Endothelial cell of umbilical vein (primary cell): ENCODE measurements at regions not wholly inside any gene's neighbourhood (a gene's known extent, or its start where the extent isn't known, plus 50 kb on each side); places are given as distances from the start of the nearest gene placed in this dataset.

ENCODE experiments used
- BruUV-seq: library from RNA; stranded (reverse); fragments of 400-500 nt; replicated peaks from 2 replicates; lab custom pipeline; 2021; lab: Mats Ljungman, UMichigan
- CTCF ChIA-PET: fragments of 300-600, 350-600 bp; sonication (Branson Sonifier 250); formaldehyde crosslinking; loops from one replicate; lab custom pipeline; 2021; ENCODE audit warnings: antibody characterized with exemption, inconsistent platforms; lab: Charles Lee
- POLR2A ChIA-PET: fragments of 300-600, 350-600 bp; sonication (Branson Sonifier 250); formaldehyde crosslinking; loops from one replicate; lab custom pipeline; 2021; ENCODE audit warnings: antibody characterized with exemption, inconsistent platforms; lab: Charles Lee
- DNase-seq: peaks from one replicate; pipeline ENCODE4 v3.0.0-alpha.2; 2011; ENCODE audit warnings: low read depth, low spot score
- FAIRE-seq: peaks from 2 replicates; lab custom pipeline; 2011; peaks lifted over from hg19 to GRCh38; lab: Jason Lieb, UNC
- H2AFZ ChIP-seq: 2 replicates; pipeline ENCODE4 v1.6.0; 2012; ENCODE audit warnings: low read depth, low read length, control low read depth, inconsistent platforms
- H3K27ac ChIP-seq: 2 replicates; pipeline ENCODE4 v1.5.1; 2011; ENCODE audit warnings: low read depth, mild to moderate bottlenecking, control low read depth, low read length, moderate library complexity; ENCODE audit not compliant: insufficient read depth
- H3K27me3 ChIP-seq, 2 experiments: 2 replicates each; pipeline versions ENCODE4 v1.6.0 to v1.6.1; 2011; ENCODE audit warnings: low read length in 2 of 2, mixed read lengths in 1 of 2; ENCODE audit not compliant: control insufficient read depth in 2 of 2, insufficient read depth in 2 of 2
- H3K36me3 ChIP-seq, 2 experiments: 2 replicates in 1 of 2; 3 replicates in 1 of 2; pipeline ENCODE4 v1.5.1; 2011; ENCODE audit warnings: low read length in 2 of 2, mild to moderate bottlenecking in 1 of 2, moderate library complexity in 1 of 2; ENCODE audit not compliant: control insufficient read depth in 2 of 2, insufficient read depth in 2 of 2; ENCODE audit errors: extremely low read depth in 1 of 2
- H3K4me1 ChIP-seq: 3 replicates; pipeline ENCODE4 v1.5.1; 2011; ENCODE audit warnings: mild to moderate bottlenecking, low read length; ENCODE audit not compliant: control insufficient read depth, insufficient read depth; ENCODE audit errors: extremely low read depth
- H3K4me2 ChIP-seq: 2 replicates; pipeline ENCODE4 v1.6.1; 2011; ENCODE audit warnings: low read length, control low read depth, mixed read lengths; ENCODE audit not compliant: insufficient read depth
- H3K4me3 ChIP-seq, 3 experiments: fragments of 200-600 bp in 1 of 3; sonication (generic), shearing (Covaris generic) in 1 of 3; replicated peaks in 1 of 3; 2 replicates each; pipeline ENCODE4 v1.5.1; 2011 to 2016; ENCODE audit warnings: control low read depth in 3 of 3, low read length in 3 of 3, mild to moderate bottlenecking in 2 of 3, inconsistent platforms in 1 of 3, low read depth in 1 of 3, moderate library complexity in 1 of 3; ENCODE audit not compliant: insufficient read depth in 1 of 3
- H3K79me2 ChIP-seq: 2 replicates; pipeline ENCODE4 v1.6.0; 2012; ENCODE audit warnings: low read length, inconsistent platforms; ENCODE audit not compliant: control insufficient read depth, insufficient read depth
- H3K9ac ChIP-seq: replicated peaks from 2 replicates; pipeline ENCODE3; 2011; ENCODE audit warnings: low read length, control low read depth; ENCODE audit not compliant: insufficient read depth; ENCODE audit errors: extremely low read depth
- H3K9me1 ChIP-seq: replicated peaks from 3 replicates; pipeline ENCODE4 v1.6.0; 2011; ENCODE audit warnings: mild to moderate bottlenecking, low read length; ENCODE audit not compliant: control insufficient read depth, insufficient read depth; ENCODE audit errors: extremely low read depth
- H3K9me3 ChIP-seq: replicated peaks from 2 replicates; pipeline ENCODE4 v1.5.1; 2012; ENCODE audit warnings: low read length, inconsistent platforms; ENCODE audit not compliant: control insufficient read depth, insufficient read depth
- H4K20me1 ChIP-seq: replicated peaks from 2 replicates; pipeline ENCODE3; 2011; ENCODE audit warnings: mild to moderate bottlenecking, low read length; ENCODE audit not compliant: control insufficient read depth, insufficient read depth; ENCODE audit errors: extremely low read depth
- EZH2 ChIP-seq: IDR thresholded peaks from 2 replicates; pipeline ENCODE4 v1.6.1; 2012; ENCODE audit warnings: borderline replicate concordance, low read depth, mild to moderate bottlenecking, moderate library complexity, low read length, inconsistent platforms; ENCODE audit not compliant: severe bottlenecking
- FOS ChIP-seq: IDR thresholded peaks from 2 replicates; pipeline ENCODE4 v1.6.1; 2011; ENCODE audit warnings: mild to moderate bottlenecking, low read length, moderate library complexity, borderline replicate concordance; ENCODE audit not compliant: insufficient read depth
- GATA2 ChIP-seq: IDR thresholded peaks from 2 replicates; pipeline ENCODE4 v1.7.0; 2011; ENCODE audit warnings: low read depth, mild to moderate bottlenecking, moderate library complexity, mixed read lengths, low read length; ENCODE audit not compliant: insufficient read length, insufficient read depth
- JUN ChIP-seq: IDR thresholded peaks from 2 replicates; pipeline ENCODE4 v1.6.1; 2011; ENCODE audit warnings: borderline replicate concordance, low read depth; ENCODE audit not compliant: insufficient read length, insufficient read depth
- MYC ChIP-seq: IDR thresholded peaks from one replicate; pipeline ENCODE4 v1.6.1; 2011; ENCODE audit warnings: mild to moderate bottlenecking, low read depth, low read length
- POLR2A ChIP-seq: IDR thresholded peaks from 2 replicates; pipeline ENCODE4 v1.6.1; 2012; ENCODE audit warnings: low read depth, mild to moderate bottlenecking, control low read depth, low read length
- POLR2AphosphoS5 ChIP-seq: IDR thresholded peaks from 2 replicates; pipeline ENCODE4 v1.6.1; 2012; ENCODE audit warnings: low read depth, mild to moderate bottlenecking, control low read depth, low read length, moderate library complexity; ENCODE audit not compliant: insufficient read depth
- dilution Hi-C: fragments of 300-500 bp; cut with MboI; formaldehyde crosslinking; loops from one replicate; pipeline ENCODE4 v1.15.0; 2019; ENCODE audit warnings: low sequenced_read_pairs; ENCODE audit not compliant: extremely low pct_ligation_motif_present
- intact Hi-C: fragments of 100-400 bp; cut with micrococcal nuclease; formaldehyde crosslinking; loops from one replicate; pipeline ENCODE4 v1.10.0; 2022
- TF ChIP-seq, protein P1 (sequence below): IDR thresholded peaks from 2 replicates; pipeline ENCODE4 v1.6.1; 2011; ENCODE audit not compliant: insufficient read depth, insufficient read length
- TF ChIP-seq, protein P2 (sequence below), 2 donors: IDR thresholded peaks; 1 replicate in 1 of 2; 2 replicates in 1 of 2; pipeline ENCODE4 v1.5.1; 2011; ENCODE audit warnings: low read length in 2 of 2, mild to moderate bottlenecking in 2 of 2, moderate library complexity in 2 of 2, control low read depth in 1 of 2, inconsistent platforms in 1 of 2, low read depth in 1 of 2; ENCODE audit not compliant: insufficient read depth in 1 of 2; ENCODE audit errors: extremely low read depth in 1 of 2

DNA sequence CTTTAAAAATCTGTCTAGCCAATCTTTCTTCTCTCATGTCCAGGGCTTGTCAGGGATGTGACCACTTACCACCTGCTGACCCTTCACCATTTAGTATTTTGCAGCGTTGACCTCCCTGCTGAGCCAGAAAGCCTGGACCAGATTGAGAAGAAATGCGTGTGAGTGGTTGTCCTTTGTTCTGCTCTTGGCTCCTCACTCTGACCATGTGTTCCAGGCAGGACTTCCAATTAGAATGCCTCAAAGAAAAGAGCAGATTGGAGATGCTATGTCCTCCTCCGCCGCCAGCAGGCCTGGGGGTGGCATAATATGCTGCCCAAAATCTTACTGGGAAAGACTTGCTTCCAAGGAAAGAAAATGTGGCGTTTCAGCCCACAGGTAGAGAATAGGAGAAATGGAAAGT, 894.1 kb downstream of the SLC4A3 start:
- ChIA-PET POLR2A (no interaction called here), CTCF (no interaction called here)
- Histone ChIP-seq H2AFZ (no peak overlapping the region), H3K36me3 (no peaks in the 10 kb centered on the region), H3K4me2 (no peak overlapping the region), H3K9me1 (no peaks in the 10 kb centered on the region), H3K9me3 (no peaks in the 10 kb centered on the region), H3K4me1 (no peaks in the 10 kb centered on the region), H3K9ac (no peak overlapping the region), H3K27ac (no peak overlapping the region), H3K79me2 (no peaks in the 10 kb centered on the region), H3K4me3 (no peak overlapping the region), H3K27me3 (no peaks in the 10 kb centered on the region), H4K20me1 (no peaks in the 10 kb centered on the region)
- dilution Hi-C loops, result no loop called here
- FAIRE-seq, result no peak
- intact Hi-C loops, result no loop called here
- no peak for DNase-seq
- TF ChIP-seq POLR2A (no peak), MYC (no peak), JUN (no peak), EZH2 (no peak), POLR2AphosphoS5 (no peak), FOS (no peak), GATA2 (no peak)
- TF ChIP-seq, protein P1, sequence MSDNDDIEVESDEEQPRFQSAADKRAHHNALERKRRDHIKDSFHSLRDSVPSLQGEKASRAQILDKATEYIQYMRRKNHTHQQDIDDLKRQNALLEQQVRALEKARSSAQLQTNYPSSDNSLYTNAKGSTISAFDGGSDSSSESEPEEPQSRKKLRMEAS, result no peak
- TF ChIP-seq, protein P2, sequence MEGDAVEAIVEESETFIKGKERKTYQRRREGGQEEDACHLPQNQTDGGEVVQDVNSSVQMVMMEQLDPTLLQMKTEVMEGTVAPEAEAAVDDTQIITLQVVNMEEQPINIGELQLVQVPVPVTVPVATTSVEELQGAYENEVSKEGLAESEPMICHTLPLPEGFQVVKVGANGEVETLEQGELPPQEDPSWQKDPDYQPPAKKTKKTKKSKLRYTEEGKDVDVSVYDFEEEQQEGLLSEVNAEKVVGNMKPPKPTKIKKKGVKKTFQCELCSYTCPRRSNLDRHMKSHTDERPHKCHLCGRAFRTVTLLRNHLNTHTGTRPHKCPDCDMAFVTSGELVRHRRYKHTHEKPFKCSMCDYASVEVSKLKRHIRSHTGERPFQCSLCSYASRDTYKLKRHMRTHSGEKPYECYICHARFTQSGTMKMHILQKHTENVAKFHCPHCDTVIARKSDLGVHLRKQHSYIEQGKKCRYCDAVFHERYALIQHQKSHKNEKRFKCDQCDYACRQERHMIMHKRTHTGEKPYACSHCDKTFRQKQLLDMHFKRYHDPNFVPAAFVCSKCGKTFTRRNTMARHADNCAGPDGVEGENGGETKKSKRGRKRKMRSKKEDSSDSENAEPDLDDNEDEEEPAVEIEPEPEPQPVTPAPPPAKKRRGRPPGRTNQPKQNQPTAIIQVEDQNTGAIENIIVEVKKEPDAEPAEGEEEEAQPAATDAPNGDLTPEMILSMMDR (IDR thresholded peaks at IDR 0.05; ENCODE audit: extremely low read depth in 1 of 2, insufficient read depth in 1 of 2, low read depth in 1 of 2, low read length in 2 of 2), result no peak
- no TSS peak for BruUV-seq
